Spleen (tissue), 11 donors: ENCODE measurements at regions not wholly inside any gene's neighbourhood (a gene's known extent, or its start where the extent isn't known, plus 50 kb on each side); places are given as distances from the start of the nearest gene placed in this dataset.

Source experiments
- DNase-seq: peaks from one replicate; pipeline ENCODE4 v3.0.0-alpha.2; 2020
- H3K27ac ChIP-seq, 8 donors: fragments of 200-600 bp; sonication (generic) in 7 of 8; 1 replicate in 4 of 8; 2 replicates in 4 of 8; pipeline versions ENCODE4 v1.5.0 to v1.8.0; 2016 to 2021; ENCODE audit warnings: inconsistent platforms in 4 of 8, mild to moderate bottlenecking in 4 of 8, moderate library complexity in 1 of 8
- H3K27me3 ChIP-seq, 7 donors: fragments of 200-600 bp; sonication (generic) in 6 of 7; replicated peaks in 1 of 7; 1 replicate in 4 of 7; 2 replicates in 3 of 7; pipeline versions ENCODE4 v1.5.0 to v1.8.0; 2016 to 2021; ENCODE audit warnings: inconsistent platforms in 3 of 7, mild to moderate bottlenecking in 1 of 7
- H3K36me3 ChIP-seq, 6 donors: fragments of 200-600 bp; sonication (generic) in 5 of 6; 1 replicate in 4 of 6; 2 replicates in 2 of 6; pipeline versions ENCODE4 v1.5.0 to v1.8.0; 2016 to 2021; ENCODE audit warnings: inconsistent platforms in 2 of 6
- H3K4me1 ChIP-seq, 6 donors: fragments of 200-600 bp; sonication (generic) in 5 of 6; 1 replicate in 3 of 6; 2 replicates in 3 of 6; pipeline versions ENCODE4 v1.5.0 to v1.8.0; 2016 to 2021; ENCODE audit warnings: inconsistent platforms in 3 of 6
- H3K4me3 ChIP-seq, 8 donors: fragments of 200-600 bp; sonication (generic) in 7 of 8; 1 replicate in 4 of 8; 2 replicates in 4 of 8; pipeline versions ENCODE4 v1.5.0 to v1.8.0; 2016 to 2021; ENCODE audit warnings: inconsistent platforms in 4 of 8, mild to moderate bottlenecking in 4 of 8, moderate library complexity in 2 of 8
- H3K9me3 ChIP-seq, 8 donors: fragments of 200-600 bp; sonication (generic) in 7 of 8; 1 replicate in 4 of 8; 2 replicates in 4 of 8; pipeline versions ENCODE4 v1.5.0 to v1.8.0; 2016 to 2021; ENCODE audit warnings: inconsistent platforms in 4 of 8
- POLR2A ChIP-seq, 3 donors: fragments of 450-650 bp; IDR thresholded peaks; one replicate each; pipeline ENCODE4 v1.5.1; 2017; ENCODE audit warnings: antibody characterized with exemption in 3 of 3, mild to moderate bottlenecking in 1 of 3
- POLR2AphosphoS5 ChIP-seq, 3 donors: sonication (generic); formaldehyde crosslinking; IDR thresholded peaks; one replicate each; pipeline ENCODE4 v1.5.1; 2017; ENCODE audit warnings: antibody characterized with exemption in 3 of 3
- WGBS, 5 donors: extraction: QIAGEN DNeasy Blood & Tissue Kit in 3 of 5; methylation state at CpG; one replicate each; pipeline versions ENCODE4 v1.1.5 to v1.1.7; 2013 to 2018; 5-methylcytosine and 5-hydroxymethylcytosine counted together
- intact Hi-C: fragments of 100-400 bp; cut with DNase I; formaldehyde crosslinking; loops from one replicate; pipeline ENCODE4 v1.15.0; 2023; ENCODE audit warnings: low total_unique reads
- TF ChIP-seq, protein P1 (sequence below), 11 experiments: fragments of 200-600 bp in 7 of 11; fragments of 450-650 bp in 4 of 11; sonication (generic) in 4 of 11; IDR thresholded peaks in 8 of 11; conservative IDR thresholded peaks in 3 of 11; 1 replicate in 7 of 11; 2 replicates in 4 of 11; pipeline versions ENCODE4 v1.4.0 to v1.8.0; 2016 to 2021; ENCODE audit warnings: antibody characterized with exemption in 11 of 11, inconsistent platforms in 4 of 11, mild to moderate bottlenecking in 1 of 11
- donor health status: healthy with polysubstance abuse.
- donor health status: DM: no; HTN: no; CAD: no; lungs with moderate emphysema.
- donor health status: DM: no; HTN: no; CAD: no.
- donor health status: Bipolar disorder and iron deficiency.
- donor health status: healthy.
- donor health status: DM: no; HTN: no; CAD: no.
- donor health status: DM: yes; HTN: yes; CAD: no.

DNA sequence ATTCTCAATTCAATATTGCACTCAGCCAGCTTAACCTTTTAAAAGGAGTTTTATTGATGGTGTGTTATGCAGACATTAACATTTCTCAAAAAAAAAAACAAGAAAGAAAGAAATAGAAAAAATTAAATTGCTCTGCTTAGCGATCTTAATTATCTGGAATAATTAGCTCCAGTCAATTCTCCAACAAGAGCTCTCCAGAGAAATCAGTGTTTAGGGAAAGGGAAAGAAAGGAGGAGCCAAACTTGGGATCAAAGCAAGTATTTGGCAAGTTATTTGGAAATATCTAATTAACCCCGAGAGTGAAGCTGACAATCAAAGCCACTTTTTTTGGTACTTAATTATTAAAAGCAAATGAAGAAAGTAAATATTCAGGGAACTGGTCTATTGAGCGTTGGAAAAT, 60.7 kb upstream of the CAMK1G start:
- intact Hi-C loops = no loop called here
- H3K9me3 ChIP-seq = no peaks in the 10 kb centered on the region

DNA sequence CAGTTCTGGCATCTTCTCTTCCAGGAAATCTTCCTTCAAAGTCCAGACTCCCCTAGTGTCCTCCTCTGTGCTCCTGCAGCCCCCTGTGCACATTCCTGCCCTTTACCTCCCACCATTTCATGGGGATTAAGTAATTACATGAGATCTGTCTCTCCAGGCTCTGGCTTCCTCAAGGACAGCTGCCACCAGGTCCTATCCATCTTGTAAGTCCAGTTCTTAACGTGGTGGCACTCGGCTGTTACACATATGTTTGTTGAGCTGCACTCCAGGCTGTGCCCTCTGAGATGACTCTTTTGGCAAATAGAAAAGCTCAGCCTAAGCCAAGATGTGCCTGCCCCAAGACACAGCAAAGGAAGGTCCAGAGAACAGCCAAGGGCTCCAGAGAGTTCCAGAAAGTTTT, 57.4 kb upstream of the CAMK1G start:
- Histone ChIP-seq H3K9me3 (no peaks in the 10 kb centered on the region), H3K27me3 (peaks cover 0 to 22% (median 0%) of the 10 kb centered on the region in 7 donors), H3K27ac (no peak overlapping the region), H3K4me3 (no peak overlapping the region), H3K36me3 (no peaks in the 10 kb centered on the region), H3K4me1 (no peaks in the 10 kb centered on the region)
- no peak for DNase-seq
- TF ChIP-seq, protein P1, sequence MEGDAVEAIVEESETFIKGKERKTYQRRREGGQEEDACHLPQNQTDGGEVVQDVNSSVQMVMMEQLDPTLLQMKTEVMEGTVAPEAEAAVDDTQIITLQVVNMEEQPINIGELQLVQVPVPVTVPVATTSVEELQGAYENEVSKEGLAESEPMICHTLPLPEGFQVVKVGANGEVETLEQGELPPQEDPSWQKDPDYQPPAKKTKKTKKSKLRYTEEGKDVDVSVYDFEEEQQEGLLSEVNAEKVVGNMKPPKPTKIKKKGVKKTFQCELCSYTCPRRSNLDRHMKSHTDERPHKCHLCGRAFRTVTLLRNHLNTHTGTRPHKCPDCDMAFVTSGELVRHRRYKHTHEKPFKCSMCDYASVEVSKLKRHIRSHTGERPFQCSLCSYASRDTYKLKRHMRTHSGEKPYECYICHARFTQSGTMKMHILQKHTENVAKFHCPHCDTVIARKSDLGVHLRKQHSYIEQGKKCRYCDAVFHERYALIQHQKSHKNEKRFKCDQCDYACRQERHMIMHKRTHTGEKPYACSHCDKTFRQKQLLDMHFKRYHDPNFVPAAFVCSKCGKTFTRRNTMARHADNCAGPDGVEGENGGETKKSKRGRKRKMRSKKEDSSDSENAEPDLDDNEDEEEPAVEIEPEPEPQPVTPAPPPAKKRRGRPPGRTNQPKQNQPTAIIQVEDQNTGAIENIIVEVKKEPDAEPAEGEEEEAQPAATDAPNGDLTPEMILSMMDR (IDR thresholded peaks at IDR 0.05 in 8 of 11, conservative IDR thresholded peaks at IDR 0.05 in 3 of 11) = no peak
- TF ChIP-seq POLR2A (IDR thresholded peaks at IDR 0.05) = no peak
- TF ChIP-seq POLR2AphosphoS5 (IDR thresholded peaks at IDR 0.05) = no peak
- 70 to 93% (median 77%) methylated on average over 2 of the region's 2 CpGs for WGBS, 5 donors
- intact Hi-C loops = no loop called here

More for the DNA sequence above, 60.7 kb upstream of the CAMK1G start:
- Histone ChIP-seq H3K36me3 (no peaks in the 10 kb centered on the region), H3K4me1 (no peaks in the 10 kb centered on the region), H3K27ac (no peak overlapping the region), H3K27me3 (peaks cover 0 to 7% (median 0%) of the 10 kb centered on the region in 7 donors), H3K4me3 (no peak overlapping the region)
- TF ChIP-seq POLR2AphosphoS5 (IDR thresholded peaks at IDR 0.05) (no peak), POLR2A (IDR thresholded peaks at IDR 0.05) (no peak)
- TF ChIP-seq, protein P1 (IDR thresholded peaks at IDR 0.05 in 8 of 11, conservative IDR thresholded peaks at IDR 0.05 in 3 of 11) = no peak
- WGBS, 5 donors = 68 to 87% (median 80%) methylated on average over 3 of the region's 3 CpGs
- DNase-seq = no peak

DNA sequence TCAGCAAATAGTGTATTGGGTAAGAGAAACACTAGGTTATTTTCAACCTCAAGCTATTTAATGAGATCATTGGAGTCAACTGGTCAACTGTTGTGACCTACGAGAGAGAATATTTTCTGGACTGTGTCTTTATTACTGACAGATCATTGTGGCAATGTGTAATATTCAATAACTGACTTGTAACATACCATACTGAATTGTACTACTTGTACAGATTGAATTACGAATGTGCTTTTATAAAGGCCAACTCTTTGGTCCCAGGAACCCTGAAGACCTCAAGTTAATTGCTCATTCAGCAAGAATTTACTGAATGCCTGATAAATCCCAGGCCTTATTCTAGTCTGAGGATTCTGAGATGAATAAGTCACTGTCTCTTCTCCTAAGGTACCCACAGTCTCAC, 56.1 kb upstream of the CAMK1G start:
- intact Hi-C loops = no loop called here

DNA sequence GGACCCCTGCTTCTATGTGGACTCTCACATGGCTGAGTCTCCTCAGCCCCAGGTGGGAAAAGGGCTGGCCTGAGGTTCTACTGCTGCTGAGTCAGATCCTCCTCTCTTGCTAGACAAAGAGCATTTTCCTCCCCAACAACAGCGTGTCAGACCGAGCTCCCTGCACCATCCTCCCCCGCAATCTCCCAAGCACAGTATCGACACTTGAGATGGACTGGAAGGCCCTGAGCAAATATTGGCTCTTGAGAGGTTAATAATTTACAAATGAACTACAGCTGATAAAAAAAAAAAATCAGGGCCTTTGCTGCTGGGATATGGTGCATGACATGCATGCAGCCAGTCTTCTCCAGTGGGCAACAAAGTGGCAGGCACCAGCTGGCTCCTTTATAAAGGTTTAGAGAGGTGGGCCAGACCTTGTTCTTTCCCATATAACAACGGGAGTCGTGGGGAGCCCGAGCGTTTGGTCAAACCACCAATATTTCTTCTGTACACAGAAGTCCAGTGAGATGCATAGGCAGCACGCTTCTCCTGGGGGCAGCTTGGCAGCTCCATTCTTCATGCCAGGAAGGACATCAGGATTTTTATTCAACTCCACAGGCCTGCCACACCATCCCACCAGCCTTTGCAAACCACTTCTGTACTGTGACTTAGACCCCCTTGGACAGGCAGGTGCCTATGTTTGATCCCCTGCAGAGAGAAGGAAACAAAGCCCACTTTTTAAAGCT, 55.4 kb upstream of the CAMK1G start:
- WGBS, 5 donors = 80 to 84% (median 81%) methylated on average over 9 of the region's 9 CpGs
- Histone ChIP-seq H3K9me3 (no peaks in the 10 kb centered on the region), H3K27ac (no peak overlapping the region), H3K36me3 (no peaks in the 10 kb centered on the region), H3K27me3 (peaks cover 0 to 27% (median 0%) of the 10 kb centered on the region in 7 donors), H3K4me3 (no peak overlapping the region), H3K4me1 (no peaks in the 10 kb centered on the region)
- TF ChIP-seq POLR2AphosphoS5 (IDR thresholded peaks at IDR 0.05) (no peak), POLR2A (IDR thresholded peaks at IDR 0.05) (no peak)
- TF ChIP-seq, protein P1 (IDR thresholded peaks at IDR 0.05 in 8 of 11, conservative IDR thresholded peaks at IDR 0.05 in 3 of 11) = no peak
- DNase-seq = no peak
- intact Hi-C loops = no loop called here

More for the DNA sequence above, 56.1 kb upstream of the CAMK1G start:
- DNase-seq = no peak
- Histone ChIP-seq H3K4me1 (no peaks in the 10 kb centered on the region), H3K9me3 (no peaks in the 10 kb centered on the region), H3K27ac (no peak overlapping the region), H3K27me3 (peaks cover 0 to 27% (median 0%) of the 10 kb centered on the region in 7 donors), H3K36me3 (no peaks in the 10 kb centered on the region), H3K4me3 (no peak overlapping the region)
- TF ChIP-seq, protein P1 (IDR thresholded peaks at IDR 0.05 in 8 of 11, conservative IDR thresholded peaks at IDR 0.05 in 3 of 11) = no peak
- TF ChIP-seq POLR2A (IDR thresholded peaks at IDR 0.05) (no peak), POLR2AphosphoS5 (IDR thresholded peaks at IDR 0.05) (no peak)
- 59 to 85% (median 78%) methylated on average over 2 of the region's 2 CpGs for WGBS, 5 donors
